T-helper 9 cell (primary cell): ENCODE measurements at regions not wholly inside any gene's neighbourhood (a gene's known extent, or its start where the extent isn't known, plus 50 kb on each side); places are given as distances from the start of the nearest gene placed in this dataset.

Experiments used
- DNase-seq: peaks from one replicate; pipeline ENCODE4 v3.0.0-alpha.2; 2020

GRCh38 chr18:46296656-46297055 is 192.5 kb downstream of the HAUS1 start:
- DNase-seq = no peak

DNA sequence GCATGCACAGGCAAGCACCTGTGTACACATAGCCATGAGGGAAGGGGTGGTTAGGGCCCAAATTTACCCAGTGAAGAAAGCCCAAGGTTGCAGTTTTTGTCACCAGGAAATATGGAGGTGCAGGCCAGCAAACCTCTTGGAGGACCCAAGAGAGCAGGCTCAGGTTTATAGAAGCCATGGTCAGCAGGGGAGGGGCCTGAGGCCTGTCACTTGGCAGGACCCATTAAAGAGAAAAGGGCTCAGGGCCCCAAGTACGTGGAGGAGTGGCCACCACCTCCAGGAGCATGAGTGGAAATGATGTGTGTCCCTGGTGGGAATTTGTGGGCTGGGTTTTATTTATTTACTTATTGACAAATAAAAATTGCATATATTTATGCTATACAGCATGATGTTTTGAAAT is 192.9 kb downstream of the HAUS1 start:
- DNase-seq = no peak

DNA sequence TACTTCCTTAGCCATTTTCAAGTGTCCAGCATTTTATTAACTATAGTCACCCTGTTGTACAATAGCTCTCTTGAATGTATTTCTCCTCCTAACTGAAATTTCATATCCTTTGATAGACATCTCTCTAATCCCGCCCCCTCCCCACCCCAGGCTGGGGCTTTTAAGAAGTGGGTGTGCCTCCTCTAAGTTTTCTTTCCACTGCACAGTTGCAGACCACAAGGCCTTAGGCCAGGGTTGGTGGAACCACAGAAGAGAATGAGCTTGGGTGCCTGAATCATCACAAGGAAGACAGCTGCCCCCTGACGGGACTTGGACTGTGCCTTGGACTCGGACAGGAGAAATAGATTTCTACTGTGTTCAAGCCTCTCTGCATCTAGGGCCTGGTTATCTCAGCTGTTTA is 193.4 kb downstream of the HAUS1 start:
- no peak for DNase-seq

- no peak for DNase-seq
Observed at GRCh38 chr18:46298511-46298910, 194.3 kb downstream of the HAUS1 start.

GRCh38 chr18:46299465-46300008 is 195.4 kb downstream of the HAUS1 start:
- no peak for DNase-seq

- no peak for DNase-seq
Observed at GRCh38 chr18:46301081-46301480, 196.9 kb downstream of the HAUS1 start.

- DNase-seq = no peak
Observed at GRCh38 chr18:46301571-46301970, 197.4 kb downstream of the HAUS1 start.

- no peak for DNase-seq
Observed at GRCh38 chr18:46302528-46303485, 198.6 kb downstream of the HAUS1 start.

DNA sequence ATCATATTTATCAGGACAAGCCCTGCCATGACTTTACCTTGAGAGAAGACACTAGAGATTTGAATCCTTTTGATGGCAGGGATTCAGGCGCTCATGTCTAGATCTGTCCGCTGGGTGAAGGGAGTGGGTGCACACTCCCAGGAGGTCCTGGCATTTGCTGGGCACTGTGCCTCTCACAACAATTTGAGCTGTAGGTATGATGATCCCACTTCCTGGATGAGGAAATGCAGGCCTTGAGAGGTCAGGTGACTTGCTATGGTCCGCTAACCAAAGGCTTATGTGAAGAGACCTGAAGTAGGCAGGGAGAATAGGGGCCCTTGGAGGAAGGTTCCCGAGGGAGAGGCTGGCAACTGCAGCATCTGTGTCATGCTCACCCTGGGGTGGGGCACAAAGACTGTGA is 206.1 kb downstream of the HAUS1 start:
- no peak for DNase-seq

DNA sequence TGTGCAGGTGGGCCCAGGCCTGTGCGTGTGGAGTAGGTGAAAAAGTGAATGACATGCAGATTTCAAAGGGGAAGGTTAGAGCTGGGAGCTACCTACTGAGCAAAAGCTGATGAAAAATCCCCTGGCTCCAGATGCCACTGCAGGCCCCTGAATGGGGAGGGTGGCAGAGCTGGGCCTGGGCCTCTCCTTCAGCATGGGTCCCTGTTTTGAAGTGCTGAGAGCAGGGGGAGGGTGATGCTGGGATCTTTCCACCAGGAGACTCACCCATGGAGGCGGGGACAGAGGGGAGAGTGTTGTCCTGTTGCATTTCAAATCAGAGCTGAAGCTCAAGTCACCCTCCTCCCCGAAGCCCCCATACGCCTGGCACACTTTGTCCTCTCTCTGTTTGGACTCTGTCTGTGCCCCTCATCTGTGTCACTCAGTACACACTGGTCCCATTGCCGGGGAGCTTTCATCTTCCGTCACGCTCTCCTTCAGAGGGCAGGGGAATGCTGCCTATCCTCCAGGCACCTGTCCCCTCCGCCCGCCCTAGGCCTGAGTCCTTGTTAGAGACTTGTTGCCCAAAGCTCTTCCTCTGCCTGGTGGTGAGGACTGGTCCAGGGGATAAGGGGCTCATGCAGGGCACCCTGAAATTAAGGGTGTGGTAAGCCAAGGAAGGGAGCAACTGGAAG is 206.6 kb downstream of the HAUS1 start:
- DNase-seq = no peak

DNA sequence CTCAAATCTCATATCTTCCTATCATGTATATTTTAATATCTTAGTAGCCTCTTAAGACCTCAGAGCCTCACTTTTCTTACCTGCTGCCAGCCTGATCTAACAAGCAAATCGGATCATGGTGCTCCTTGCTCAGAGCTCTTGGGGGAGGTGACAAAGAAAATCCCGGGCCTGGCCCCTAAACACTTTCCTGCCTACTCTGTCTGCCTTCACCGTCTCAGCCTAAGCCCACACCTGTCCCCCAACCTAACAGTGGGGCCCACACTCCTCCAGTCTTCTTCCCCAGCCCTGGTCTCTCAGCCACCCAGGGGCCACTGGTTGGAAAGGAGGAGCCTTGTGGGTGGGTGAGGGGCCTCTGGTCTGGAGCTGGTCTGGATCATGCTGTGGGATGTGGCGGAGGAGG is 207.3 kb downstream of the HAUS1 start:
- no peak for DNase-seq

DNA sequence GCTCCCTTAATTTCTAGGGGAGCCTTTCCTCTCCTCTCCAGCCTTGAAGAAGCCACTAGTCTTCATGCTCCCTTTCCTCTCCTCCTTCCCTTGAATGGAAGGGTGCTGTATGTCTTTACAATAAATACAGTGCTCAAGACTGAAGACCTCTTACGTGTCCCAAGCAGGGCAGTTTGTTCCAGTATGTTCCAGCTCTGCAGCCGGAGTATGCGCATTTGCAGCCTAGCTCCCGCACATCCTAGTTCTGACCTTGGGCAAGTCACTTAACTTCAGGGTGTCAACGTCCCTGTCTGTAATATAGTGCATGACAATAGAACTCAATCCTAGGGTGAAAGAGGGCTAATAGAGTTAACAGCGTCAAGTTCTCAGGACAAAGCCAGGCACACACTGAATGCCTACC is 208.0 kb downstream of the HAUS1 start:
- no peak for DNase-seq

DNA sequence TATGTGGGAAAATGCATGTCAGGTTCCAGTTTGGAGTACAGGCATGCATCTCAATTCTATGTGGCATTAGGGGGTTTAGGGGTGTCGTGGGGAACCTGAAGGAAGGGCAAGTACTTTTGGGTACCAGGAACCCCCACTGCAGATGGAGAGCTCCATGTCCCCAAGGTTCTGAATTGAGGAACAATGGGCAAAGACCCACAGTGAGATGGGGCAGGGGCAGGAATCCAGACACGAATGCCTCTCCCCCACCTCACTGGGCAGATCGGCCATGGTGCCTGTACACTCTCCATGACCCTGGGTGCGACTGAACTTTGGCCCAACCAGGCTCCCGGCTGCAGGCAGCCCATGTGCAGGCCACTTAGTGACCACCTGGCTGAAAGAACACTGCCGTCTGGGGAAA is 209.3 kb downstream of the HAUS1 start:
- no peak for DNase-seq

GRCh38 chr18:46314011-46314410 is 209.8 kb downstream of the HAUS1 start:
- DNase-seq = no peak

- DNase-seq = no peak
Observed at GRCh38 chr18:46315161-46315560, 211.0 kb downstream of the HAUS1 start.

- no peak for DNase-seq
Observed at GRCh38 chr18:46318356-46318755, 214.2 kb downstream of the HAUS1 start.

DNA sequence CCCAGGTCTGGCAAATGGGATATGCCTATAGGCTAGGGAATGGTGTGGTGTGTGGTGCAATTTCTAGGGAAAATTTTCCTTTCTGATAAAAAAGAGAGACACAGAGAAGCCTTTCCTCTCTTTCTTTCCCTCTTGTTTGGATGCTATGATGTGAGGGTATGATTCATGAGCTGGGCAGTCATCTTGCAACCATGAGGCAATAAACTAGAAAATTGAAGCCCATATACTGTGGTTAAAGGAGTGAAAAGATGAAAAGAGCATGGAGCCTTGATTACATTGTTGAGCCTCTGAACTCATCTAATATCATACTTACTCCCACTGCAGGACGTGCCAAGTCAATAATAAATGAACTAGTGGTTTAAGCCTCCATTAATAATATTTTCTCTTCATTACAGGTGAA is 215.6 kb downstream of the HAUS1 start:
- DNase-seq = no peak

GRCh38 chr18:46320297-46320696 is 216.1 kb downstream of the HAUS1 start:
- DNase-seq = no peak

- DNase-seq = no peak
Observed at GRCh38 chr18:46320928-46321711, 216.9 kb downstream of the HAUS1 start.

DNA sequence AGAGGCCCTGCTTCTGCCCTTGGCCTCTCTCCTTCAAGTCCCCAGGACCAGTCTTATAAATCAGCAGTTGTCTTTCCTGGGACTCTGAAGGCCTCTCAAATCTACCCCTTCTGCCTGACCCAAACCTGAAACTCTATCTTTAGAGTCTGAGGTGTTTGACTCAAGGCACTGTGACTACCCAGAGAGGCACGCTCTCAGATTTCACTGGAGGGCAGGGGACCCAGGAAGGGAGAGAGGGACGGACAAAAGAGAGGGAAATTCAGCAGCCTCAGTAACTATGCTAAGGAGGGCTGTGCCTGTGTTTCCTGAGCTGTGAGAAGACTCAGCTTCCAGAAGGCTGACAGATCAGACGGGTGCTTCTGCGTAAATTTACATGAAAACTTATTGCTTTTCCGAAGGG is 217.8 kb downstream of the HAUS1 start:
- no peak for DNase-seq

- no peak for DNase-seq
Observed at GRCh38 chr18:46322411-46322891, 218.3 kb downstream of the HAUS1 start.

DNA sequence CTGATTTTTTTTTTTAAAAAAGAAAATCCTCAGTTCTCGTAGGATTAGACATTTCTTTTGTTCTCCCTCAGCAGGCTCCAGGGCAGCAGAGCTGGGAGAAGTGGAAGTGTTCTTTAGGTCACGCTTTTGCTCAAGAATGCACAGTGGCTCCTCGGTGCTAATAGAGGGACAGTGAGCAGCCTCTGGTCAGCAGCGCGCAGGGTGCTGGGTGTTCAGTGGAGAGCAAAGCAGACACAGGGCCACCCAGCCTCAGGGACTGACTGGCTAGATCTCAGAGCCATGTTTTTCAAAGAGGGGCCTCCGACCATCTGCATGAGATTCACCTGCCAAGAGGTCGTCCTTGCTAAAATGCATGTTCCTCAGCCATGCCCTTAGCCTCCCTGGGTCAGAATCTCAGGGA is 218.8 kb downstream of the HAUS1 start:
- DNase-seq = no peak
